Transverse colon (tissue), 4 donors: ENCODE measurements at regions not wholly inside any gene's neighbourhood (a gene's known extent, or its start where the extent isn't known, plus 50 kb on each side); places are given as distances from the start of the nearest gene placed in this dataset.

Experiments used
- POLR2A ChIP-seq: fragments of 450-650 bp; IDR thresholded peaks from one replicate; pipeline ENCODE4 v1.6.1; 2016; ENCODE audit warnings: antibody characterized with exemption, mild to moderate bottlenecking, moderate library complexity
- POLR2AphosphoS5 ChIP-seq, 3 donors: sonication (generic); formaldehyde crosslinking; IDR thresholded peaks; one replicate each; pipeline ENCODE4 v1.6.1; 2016; ENCODE audit warnings: antibody characterized with exemption in 3 of 3
- TF ChIP-seq, protein P1 (sequence below), 5 experiments: fragments of 200-600 bp in 3 of 5; fragments of 450-650 bp in 2 of 5; sonication (generic) in 3 of 5; IDR thresholded peaks; 1 replicate in 2 of 5; 2 replicates in 3 of 5; pipeline ENCODE4 v1.5.1; 2016 to 2017; ENCODE audit warnings: antibody characterized with exemption in 5 of 5, inconsistent platforms in 3 of 5, mild to moderate bottlenecking in 2 of 5, moderate library complexity in 1 of 5

DNA sequence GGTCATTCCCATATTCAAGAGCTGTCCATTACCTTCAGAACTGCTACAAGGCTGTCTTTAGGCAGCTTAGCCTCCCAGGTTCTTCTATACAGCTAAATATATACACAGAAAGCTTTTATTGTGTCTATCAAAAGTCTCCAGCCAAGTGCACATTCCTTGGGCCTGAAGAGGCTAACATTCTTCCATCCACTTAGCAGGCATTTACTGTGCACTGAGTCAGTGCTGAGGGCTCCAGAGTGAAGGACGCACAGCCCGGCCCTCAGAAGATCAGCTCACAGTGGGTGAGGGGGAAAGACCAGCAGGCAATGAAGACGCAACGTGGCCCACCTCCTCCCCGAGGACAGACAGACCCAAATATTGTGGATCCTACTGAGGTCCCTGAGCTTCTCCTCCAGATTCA lies 569.9 kb downstream of the CDH26 start:
- TF ChIP-seq, protein P1, sequence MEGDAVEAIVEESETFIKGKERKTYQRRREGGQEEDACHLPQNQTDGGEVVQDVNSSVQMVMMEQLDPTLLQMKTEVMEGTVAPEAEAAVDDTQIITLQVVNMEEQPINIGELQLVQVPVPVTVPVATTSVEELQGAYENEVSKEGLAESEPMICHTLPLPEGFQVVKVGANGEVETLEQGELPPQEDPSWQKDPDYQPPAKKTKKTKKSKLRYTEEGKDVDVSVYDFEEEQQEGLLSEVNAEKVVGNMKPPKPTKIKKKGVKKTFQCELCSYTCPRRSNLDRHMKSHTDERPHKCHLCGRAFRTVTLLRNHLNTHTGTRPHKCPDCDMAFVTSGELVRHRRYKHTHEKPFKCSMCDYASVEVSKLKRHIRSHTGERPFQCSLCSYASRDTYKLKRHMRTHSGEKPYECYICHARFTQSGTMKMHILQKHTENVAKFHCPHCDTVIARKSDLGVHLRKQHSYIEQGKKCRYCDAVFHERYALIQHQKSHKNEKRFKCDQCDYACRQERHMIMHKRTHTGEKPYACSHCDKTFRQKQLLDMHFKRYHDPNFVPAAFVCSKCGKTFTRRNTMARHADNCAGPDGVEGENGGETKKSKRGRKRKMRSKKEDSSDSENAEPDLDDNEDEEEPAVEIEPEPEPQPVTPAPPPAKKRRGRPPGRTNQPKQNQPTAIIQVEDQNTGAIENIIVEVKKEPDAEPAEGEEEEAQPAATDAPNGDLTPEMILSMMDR (IDR thresholded peaks at IDR 0.05), result no peak
- no peak for TF ChIP-seq POLR2AphosphoS5 (IDR thresholded peaks at IDR 0.05)
- TF ChIP-seq POLR2A, result no peak
